Neural progenitor cell (in vitro differentiated cells): ENCODE measurements at regions not wholly inside any gene's neighbourhood (a gene's known extent, or its start where the extent isn't known, plus 50 kb on each side); places are given as distances from the start of the nearest gene placed in this dataset.

Experiments
- DNase-seq: peaks from one replicate; pipeline ENCODE4 v3.0.0-alpha.2; 2016; ENCODE audit warnings: low spot score
- H2AFZ ChIP-seq: fragments of 200-600 bp; sonication (generic); replicated peaks from 2 replicates; pipeline ENCODE4 v1.6.1; 2016; ENCODE audit warnings: antibody characterized with exemption
- H3F3A ChIP-seq: fragments of 200-600 bp; sonication (generic); 2 replicates; pipeline ENCODE4 v1.6.1; 2016; ENCODE audit warnings: antibody characterized with exemption, low read depth
- H3K27ac ChIP-seq: fragments of 200-600 bp; sonication (generic); 2 replicates; pipeline ENCODE4 v1.5.1; 2016; ENCODE audit warnings: mild to moderate bottlenecking
- H3K27me3 ChIP-seq: fragments of 200-600 bp; sonication (generic); 2 replicates; pipeline ENCODE4 v1.6.1; 2016; ENCODE audit warnings: mild to moderate bottlenecking, moderate library complexity
- H3K36me3 ChIP-seq: fragments of 200-600 bp; sonication (generic); 2 replicates; pipeline ENCODE4 v1.5.1; 2016
- H3K4me1 ChIP-seq: fragments of 200-600 bp; sonication (generic); 2 replicates; pipeline ENCODE4 v1.6.1; 2016; ENCODE audit warnings: mixed run types
- H3K4me2 ChIP-seq: fragments of 200-600 bp; sonication (generic); 2 replicates; pipeline ENCODE4 v1.6.1; 2016
- H3K4me3 ChIP-seq: fragments of 200-600 bp; sonication (generic); 2 replicates; pipeline ENCODE4 v1.5.1; 2016
- H3K79me2 ChIP-seq: fragments of 200-600 bp; sonication (generic); 2 replicates; pipeline ENCODE4 v1.6.1; 2016; ENCODE audit warnings: low read depth
- H3K9ac ChIP-seq: fragments of 200-600 bp; sonication (generic); 2 replicates; pipeline ENCODE4 v1.6.1; 2016
- H3K9me3 ChIP-seq: fragments of 200-600 bp; sonication (generic); 2 replicates; pipeline ENCODE4 v1.5.1; 2016; ENCODE audit warnings: low read depth
- H4K20me1 ChIP-seq: fragments of 200-600 bp; sonication (generic); 2 replicates; pipeline ENCODE4 v1.6.1; 2016; ENCODE audit warnings: low read depth
- H3K27ac Mint-ChIP-seq: 3 replicates; pipeline ENCODE4 v1.8.0; 2021; ENCODE audit warnings: mixed read lengths
- H3K27me3 Mint-ChIP-seq: 2 replicates; pipeline ENCODE4 v1.8.0; 2022; ENCODE audit warnings: low read depth, mild to moderate bottlenecking, inconsistent platforms, moderate library complexity, mixed read lengths; ENCODE audit not compliant: insufficient read depth
- H3K36me3 Mint-ChIP-seq: 3 replicates; pipeline ENCODE4 v1.8.0; 2021; ENCODE audit warnings: mixed read lengths
- H3K4me1 Mint-ChIP-seq: 3 replicates; pipeline ENCODE4 v1.8.0; 2021; ENCODE audit warnings: mixed read lengths
- H3K4me3 Mint-ChIP-seq: 3 replicates; pipeline ENCODE4 v1.8.0; 2021; ENCODE audit warnings: mild to moderate bottlenecking, moderate library complexity, mixed read lengths
- H3K9me3 Mint-ChIP-seq: 3 replicates; pipeline ENCODE4 v1.8.0; 2020; ENCODE audit warnings: mixed read lengths
- EZH2 ChIP-seq: fragments of 200-600 bp; sonication (generic); IDR thresholded peaks from 2 replicates; pipeline ENCODE4 v1.6.1; 2017; ENCODE audit warnings: antibody characterized with exemption, mild to moderate bottlenecking, moderate library complexity
- EZH2phosphoT487 ChIP-seq: fragments of 200-600 bp; sonication (generic); IDR thresholded peaks from 2 replicates; pipeline ENCODE4 v1.6.1; 2017; ENCODE audit warnings: antibody characterized with exemption
- TF ChIP-seq, protein P1 (sequence below): fragments of 200-600 bp; sonication (generic); IDR thresholded peaks from 2 replicates; pipeline ENCODE4 v1.5.1; 2017; ENCODE audit warnings: antibody characterized with exemption, mild to moderate bottlenecking

DNA sequence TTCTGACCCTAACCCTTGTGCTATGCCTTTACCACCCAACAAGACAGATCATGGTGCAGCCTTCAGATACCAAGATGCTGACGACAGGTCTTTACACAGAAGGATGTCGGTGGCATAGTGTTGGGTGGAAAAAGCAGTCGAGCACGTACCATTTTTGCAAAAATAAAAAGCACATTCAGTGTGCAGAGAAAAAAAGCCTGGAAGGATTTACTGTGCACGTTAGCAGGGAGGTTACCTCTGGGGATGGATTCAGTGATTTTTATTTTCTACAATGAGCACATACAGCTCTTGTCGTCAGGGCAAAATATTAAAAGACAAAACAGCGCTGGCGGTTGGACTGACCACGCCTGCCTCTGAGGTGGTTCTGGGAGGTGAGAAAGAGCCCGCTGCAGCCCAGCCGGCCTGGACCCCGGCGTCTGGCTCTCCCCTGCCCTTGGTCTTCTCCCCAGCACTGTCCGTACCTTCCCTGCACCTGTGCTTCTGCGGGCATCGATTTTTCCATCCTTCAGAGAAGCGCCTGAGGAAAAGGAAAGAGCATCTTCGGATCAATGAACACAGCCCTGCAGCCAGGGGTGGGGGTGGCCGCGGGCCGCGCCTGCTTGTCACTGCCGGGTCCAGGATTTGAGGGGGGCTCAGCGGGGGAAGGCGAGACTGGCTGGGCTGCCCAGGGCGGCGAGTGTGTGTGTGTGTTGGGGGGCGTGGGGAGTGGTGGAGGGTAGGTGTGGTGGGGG lies 200.0 kb upstream of the IER5L start:
- no peaks in the 10 kb centered on the region for H4K20me1 ChIP-seq
- H3F3A ChIP-seq, result peaks cover 18% of the 10 kb centered on the region
- H3K4me2 ChIP-seq, result no peak overlapping the region
- peak overlapping the region; percentile 39 for H3K27ac Mint-ChIP-seq
- H3K4me3 ChIP-seq, result no peak overlapping the region
- peaks cover 9% of the 10 kb centered on the region for H3K27me3 Mint-ChIP-seq
- H3K9me3 Mint-ChIP-seq, result peaks cover 8% of the 10 kb centered on the region
- no peak overlapping the region for H3K27ac ChIP-seq
- H3K4me1 ChIP-seq, result peaks cover 11% of the 10 kb centered on the region
- no peak for DNase-seq
- H3K36me3 ChIP-seq, result no peaks in the 10 kb centered on the region
- H3K4me1 Mint-ChIP-seq, result peaks cover 32% of the 10 kb centered on the region
- H3K79me2 ChIP-seq, result no peaks in the 10 kb centered on the region
- H2AFZ ChIP-seq, result no peak overlapping the region
- H3K36me3 Mint-ChIP-seq, result no peaks in the 10 kb centered on the region
- H3K4me3 Mint-ChIP-seq, result peak overlapping the region; percentile 39
- peaks cover 9% of the 10 kb centered on the region for H3K27me3 ChIP-seq
- no peak overlapping the region for H3K9ac ChIP-seq
- TF ChIP-seq, protein P1, sequence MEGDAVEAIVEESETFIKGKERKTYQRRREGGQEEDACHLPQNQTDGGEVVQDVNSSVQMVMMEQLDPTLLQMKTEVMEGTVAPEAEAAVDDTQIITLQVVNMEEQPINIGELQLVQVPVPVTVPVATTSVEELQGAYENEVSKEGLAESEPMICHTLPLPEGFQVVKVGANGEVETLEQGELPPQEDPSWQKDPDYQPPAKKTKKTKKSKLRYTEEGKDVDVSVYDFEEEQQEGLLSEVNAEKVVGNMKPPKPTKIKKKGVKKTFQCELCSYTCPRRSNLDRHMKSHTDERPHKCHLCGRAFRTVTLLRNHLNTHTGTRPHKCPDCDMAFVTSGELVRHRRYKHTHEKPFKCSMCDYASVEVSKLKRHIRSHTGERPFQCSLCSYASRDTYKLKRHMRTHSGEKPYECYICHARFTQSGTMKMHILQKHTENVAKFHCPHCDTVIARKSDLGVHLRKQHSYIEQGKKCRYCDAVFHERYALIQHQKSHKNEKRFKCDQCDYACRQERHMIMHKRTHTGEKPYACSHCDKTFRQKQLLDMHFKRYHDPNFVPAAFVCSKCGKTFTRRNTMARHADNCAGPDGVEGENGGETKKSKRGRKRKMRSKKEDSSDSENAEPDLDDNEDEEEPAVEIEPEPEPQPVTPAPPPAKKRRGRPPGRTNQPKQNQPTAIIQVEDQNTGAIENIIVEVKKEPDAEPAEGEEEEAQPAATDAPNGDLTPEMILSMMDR, result no peak
- TF ChIP-seq EZH2phosphoT487 (no peak), EZH2 (no peak)
- no peaks in the 10 kb centered on the region for H3K9me3 ChIP-seq

DNA sequence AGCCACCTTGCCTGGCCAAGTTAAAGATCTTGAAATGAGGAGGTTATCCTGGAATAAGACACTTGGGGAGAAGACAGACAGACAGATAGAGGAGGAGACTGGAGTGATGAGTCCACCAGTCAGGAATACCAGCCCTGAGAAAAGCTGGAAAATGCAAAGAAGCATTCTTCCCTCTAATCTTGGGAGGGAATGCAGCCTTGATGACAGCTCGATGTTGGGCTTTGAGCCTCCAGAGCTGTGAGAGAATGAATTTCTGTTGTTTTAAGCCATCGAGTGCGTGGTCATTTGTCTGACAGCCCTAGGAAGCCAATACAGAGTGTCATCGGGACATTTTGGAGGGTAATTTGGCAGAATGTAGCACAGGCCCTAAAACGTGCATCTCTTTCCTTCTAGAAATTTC lies 199.1 kb upstream of the IER5L start:
- H3K4me2 ChIP-seq, result no peak overlapping the region
- no peak overlapping the region for H3K27ac Mint-ChIP-seq
- H3K4me1 Mint-ChIP-seq, result peaks cover 29% of the 10 kb centered on the region

DNA sequence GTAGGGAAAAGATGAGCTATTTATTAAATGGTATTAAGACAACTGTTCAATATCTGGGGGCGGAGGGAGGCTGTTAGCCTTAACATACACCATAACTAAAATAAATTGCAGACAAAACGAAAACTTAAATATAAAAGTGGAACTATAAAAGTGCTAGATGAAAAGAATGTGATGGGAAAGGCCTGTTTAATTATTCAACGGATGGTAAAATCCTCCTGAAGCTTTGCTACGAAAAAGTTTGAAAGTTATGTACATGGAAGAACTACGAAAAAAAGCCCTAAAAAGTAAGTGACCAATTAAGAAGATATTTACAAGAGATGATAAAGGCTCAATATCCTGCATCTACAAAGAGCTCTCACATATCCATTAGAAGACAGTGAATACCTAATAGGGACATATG lies 197.8 kb upstream of the IER5L start:
- no peak overlapping the region for H3K4me3 ChIP-seq
- no peaks in the 10 kb centered on the region for H4K20me1 ChIP-seq
- H2AFZ ChIP-seq, result no peak overlapping the region
- no peak overlapping the region for H3K4me3 Mint-ChIP-seq
- peaks cover 8% of the 10 kb centered on the region for H3K9me3 Mint-ChIP-seq
- no peaks in the 10 kb centered on the region for H3K36me3 Mint-ChIP-seq
- H3K79me2 ChIP-seq, result no peaks in the 10 kb centered on the region
- H3F3A ChIP-seq, result peaks cover 10% of the 10 kb centered on the region
- no peaks in the 10 kb centered on the region for H3K27me3 ChIP-seq
- H3K4me2 ChIP-seq, result no peak overlapping the region
- H3K27me3 Mint-ChIP-seq, result peaks cover 5% of the 10 kb centered on the region
- H3K9ac ChIP-seq, result no peak overlapping the region
- peaks cover 29% of the 10 kb centered on the region for H3K4me1 Mint-ChIP-seq
- H3K9me3 ChIP-seq, result no peaks in the 10 kb centered on the region
- DNase-seq, result no peak
- TF ChIP-seq EZH2phosphoT487 (no peak), EZH2 (no peak)
- TF ChIP-seq, protein P1, result no peak
- no peak overlapping the region for H3K27ac Mint-ChIP-seq
- no peaks in the 10 kb centered on the region for H3K4me1 ChIP-seq
- no peaks in the 10 kb centered on the region for H3K36me3 ChIP-seq
- no peak overlapping the region for H3K27ac ChIP-seq

More for the DNA sequence above, 199.1 kb upstream of the IER5L start:
- Mint-ChIP-seq H3K36me3 (no peaks in the 10 kb centered on the region), H3K27me3 (peaks cover 7% of the 10 kb centered on the region), H3K4me3 (no peak overlapping the region), H3K9me3 (peaks cover 8% of the 10 kb centered on the region)
- DNase-seq, result no peak
- H3K27me3 ChIP-seq, result peaks cover under 1% of the 10 kb centered on the region
- H2AFZ ChIP-seq, result no peak overlapping the region
- peaks cover 10% of the 10 kb centered on the region for H3F3A ChIP-seq
- peaks cover 3% of the 10 kb centered on the region for H3K4me1 ChIP-seq
- H4K20me1 ChIP-seq, result no peaks in the 10 kb centered on the region
- H3K4me3 ChIP-seq, result no peak overlapping the region
- no peaks in the 10 kb centered on the region for H3K9me3 ChIP-seq
- TF ChIP-seq EZH2, result no peak
- TF ChIP-seq, protein P1, result no peak
- TF ChIP-seq EZH2phosphoT487, result no peak
- H3K79me2 ChIP-seq, result no peaks in the 10 kb centered on the region
- no peaks in the 10 kb centered on the region for H3K36me3 ChIP-seq
- no peak overlapping the region for H3K9ac ChIP-seq
- no peak overlapping the region for H3K27ac ChIP-seq
